ENCODE measurements at regions not wholly inside any gene's neighbourhood (a gene's known extent, or its start where the extent isn't known, plus 50 kb on each side); places are given as distances from the start of the nearest gene placed in this dataset.
"Not testable (repeated sequence)": the region's sequence is repeated elsewhere in the genome, so short reads cannot be mapped to it uniquely, and the experiment has no call there.

DNA sequence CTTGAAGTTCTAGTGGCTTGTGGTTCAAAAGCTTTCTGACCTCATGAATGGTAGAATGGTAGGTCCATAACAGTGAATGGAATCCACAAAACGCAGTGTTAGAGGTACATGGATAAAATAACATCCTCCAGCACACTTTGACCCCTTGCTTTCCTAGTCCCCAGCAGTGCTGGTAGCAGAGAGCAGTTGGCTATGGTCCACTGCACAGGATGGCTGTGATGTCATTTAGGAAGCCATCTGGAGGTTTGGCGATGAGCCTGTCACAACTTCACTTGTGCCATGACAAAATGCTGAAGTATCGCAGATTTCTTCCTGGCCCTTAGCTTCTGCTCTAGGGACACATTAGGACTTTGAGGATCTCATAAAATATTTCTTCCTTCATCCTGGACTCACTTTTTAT, 300.0 kb upstream of the FZD8 start:
- no peak for DNase-seq

DNA sequence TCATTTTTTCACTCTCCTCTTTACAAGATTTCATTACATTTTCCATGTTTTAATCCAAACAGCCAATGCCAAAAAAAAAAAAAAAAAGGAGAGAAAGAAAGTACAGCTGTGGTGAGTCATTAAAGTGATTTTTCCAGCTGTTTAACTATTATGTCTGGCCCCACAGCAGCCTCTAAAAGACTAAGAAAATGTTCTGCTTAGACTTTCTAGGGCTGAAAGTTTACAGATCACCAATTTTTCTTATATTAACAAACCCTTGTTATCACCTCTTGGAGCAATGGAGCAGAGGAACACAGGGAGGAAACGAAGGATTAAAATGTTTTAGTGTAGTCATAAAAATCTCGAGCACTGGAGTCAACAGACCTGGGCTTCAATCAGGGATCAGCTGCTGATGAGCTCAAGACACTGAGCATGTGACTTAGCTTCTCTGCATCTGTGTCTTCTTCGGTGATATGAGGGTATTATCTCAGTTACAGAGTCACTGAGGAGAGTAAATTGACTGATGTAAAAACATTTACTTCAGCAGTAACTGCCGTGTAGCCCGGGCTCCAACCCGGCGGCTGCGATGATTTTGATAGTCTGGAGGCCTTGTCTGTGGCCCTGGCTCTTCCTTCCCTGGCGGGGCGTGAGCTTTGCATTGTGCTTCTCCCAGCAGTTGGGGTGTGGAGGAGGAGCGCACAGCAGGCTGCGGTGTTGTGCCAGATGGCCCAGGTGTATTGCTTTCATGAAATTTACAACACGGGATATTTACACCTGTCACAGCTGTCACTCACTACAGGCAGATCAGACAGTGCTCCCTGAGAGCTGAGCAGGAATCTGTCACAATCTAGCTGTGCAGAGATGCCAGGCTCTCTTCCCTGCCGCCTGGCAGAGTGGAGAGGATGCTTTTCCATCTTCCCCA, 298.3 kb upstream of the FZD8 start:
- no peak for DNase-seq

DNA sequence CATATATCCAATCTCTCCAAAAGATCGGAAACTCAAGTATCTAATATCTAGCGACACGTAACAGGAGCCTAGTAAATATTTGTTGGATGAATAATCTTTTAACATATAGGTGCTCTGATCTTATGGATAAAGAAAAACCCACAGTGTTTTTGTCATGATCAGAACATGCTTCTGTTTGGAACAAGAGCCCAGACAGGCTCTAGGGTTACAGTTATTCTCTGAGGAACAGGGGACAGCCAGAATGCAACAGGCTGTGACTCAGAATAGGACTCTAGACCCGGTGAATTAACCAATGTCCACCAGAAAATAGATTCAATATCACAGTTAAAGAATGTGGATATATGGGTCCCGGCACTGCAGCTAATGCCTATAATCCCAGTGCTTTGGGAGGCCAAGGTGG, 296.1 kb upstream of the FZD8 start:
- DNase-seq, result no peak

DNA sequence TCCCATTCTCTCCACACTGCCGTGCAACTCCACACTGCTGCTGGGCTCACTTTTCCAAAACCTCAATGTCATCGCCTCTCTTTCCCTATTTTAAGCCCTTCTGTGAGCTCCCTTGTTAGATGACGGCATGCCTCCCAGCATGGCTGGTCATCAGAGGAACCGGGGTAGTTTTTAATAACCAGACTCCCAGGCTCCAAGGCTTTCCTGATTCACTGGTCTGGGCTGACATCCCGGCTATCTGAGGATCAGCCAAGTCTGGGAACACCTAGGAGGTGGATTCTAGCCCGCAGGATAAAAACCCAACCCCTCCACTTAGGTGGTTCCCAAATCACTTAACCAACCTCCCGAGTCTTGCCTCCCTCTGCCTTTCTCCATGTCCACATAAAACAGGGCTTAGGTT, 295.4 kb upstream of the FZD8 start:
- DNase-seq, result no peak

DNA sequence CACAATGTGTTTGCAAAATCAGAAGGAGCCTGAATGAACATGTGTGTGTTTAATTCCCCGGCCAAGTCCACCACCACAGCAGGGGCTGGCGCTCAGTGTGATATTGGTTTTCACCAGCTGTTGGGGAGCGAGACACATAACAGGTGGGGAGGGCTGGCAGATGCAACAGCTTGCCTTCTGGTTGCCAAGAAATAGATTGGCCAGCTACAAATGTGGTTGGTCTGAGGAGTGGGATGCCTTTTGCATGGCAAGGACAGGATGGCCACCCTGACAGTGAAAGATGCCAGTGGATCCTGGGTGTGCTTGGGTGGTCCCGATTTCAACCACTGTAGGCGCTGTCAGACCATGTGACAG, 292.5 kb upstream of the FZD8 start:
- DNase-seq, result no peak

DNA sequence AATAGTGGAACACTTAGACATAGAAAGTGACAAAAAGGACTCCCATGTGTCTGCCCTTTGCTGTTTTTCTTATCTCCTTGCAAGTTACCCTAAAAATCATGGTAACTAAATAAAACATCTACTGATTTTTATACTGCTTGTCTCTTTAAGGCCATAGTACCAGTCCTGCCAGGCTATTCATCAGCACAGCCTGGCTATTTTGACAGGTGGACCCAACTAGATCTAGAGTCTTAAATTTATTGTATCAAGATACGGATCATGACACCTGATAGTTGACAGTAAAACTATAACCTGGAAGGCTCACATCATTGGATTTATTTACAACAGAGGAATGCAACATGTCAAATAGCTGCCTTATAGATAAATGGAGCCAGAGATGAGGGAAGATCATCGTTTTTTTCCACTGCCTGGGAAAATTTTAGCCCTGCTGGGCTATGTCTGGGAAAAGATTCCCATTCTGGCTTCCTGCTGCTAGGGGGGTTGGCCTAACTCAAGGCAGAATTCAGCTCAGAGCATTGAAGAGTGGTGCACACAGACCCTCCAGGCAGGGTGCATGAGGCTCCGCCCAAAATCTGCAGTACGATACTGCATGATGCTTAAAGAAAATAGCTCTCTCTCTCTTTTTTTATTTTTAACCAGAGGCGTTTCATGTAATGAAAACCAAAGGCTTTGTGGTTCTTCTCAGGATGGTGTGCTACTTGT, 292.0 kb upstream of the FZD8 start:
- DNase-seq, result no peak

DNA sequence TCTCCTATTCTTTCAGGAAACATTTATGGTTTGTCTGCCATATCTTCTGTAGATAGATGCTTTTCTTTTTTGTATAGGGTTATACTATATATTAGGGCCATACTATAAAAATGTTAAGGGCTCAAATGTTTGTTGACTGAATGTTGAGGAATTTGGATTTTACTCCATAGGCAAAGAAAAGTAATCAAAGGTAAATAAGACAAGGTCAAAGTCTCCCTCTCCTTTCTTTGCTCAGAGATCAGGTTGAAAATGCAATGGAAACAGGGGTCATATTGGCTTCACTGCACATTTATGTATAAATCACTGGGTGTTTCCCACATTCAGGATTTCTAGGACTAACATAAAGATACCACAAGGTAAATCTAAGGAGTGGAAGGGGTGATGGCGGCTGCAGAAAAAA, 291.4 kb upstream of the FZD8 start:
- no peak for DNase-seq

DNA sequence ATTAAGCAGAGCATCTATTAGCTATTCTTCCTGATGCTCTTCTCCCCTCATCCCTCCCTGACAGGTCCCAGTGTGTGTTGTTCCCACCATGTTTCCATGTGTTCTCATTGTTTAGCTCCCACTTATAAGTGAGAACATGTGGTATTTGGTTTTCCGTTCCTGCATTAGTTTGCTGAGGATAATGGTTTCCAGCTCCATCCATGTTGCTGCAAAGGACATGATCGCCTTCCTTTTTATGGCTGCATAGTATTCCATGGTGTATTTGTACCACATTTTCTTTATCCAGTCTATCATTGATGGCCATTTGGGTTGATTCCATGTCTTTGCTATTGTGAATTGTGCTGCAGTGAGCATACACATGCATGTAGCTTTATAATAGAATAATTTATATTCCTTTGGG, 287.9 kb upstream of the FZD8 start:
- not testable (repeated sequence) for DNase-seq

DNA sequence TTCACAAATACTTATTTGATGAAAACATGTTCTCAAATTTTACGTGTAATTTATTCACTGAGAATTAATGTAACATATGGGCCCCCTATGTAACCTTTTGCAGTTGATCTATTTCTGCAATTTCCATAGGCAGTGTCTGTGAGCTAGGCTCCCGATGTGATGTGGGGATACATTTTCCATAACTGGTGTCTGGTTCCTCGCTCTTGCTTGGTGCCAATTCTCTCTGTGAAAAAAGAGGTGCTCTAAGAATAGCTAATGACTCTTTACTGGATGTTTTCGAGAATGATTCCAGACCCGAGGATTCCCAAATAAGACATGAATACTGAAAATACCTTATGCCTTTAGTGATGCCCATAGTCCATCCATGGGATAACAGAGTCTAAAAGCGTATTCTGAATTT, 286.7 kb upstream of the FZD8 start:
- DNase-seq, result no peak

DNA sequence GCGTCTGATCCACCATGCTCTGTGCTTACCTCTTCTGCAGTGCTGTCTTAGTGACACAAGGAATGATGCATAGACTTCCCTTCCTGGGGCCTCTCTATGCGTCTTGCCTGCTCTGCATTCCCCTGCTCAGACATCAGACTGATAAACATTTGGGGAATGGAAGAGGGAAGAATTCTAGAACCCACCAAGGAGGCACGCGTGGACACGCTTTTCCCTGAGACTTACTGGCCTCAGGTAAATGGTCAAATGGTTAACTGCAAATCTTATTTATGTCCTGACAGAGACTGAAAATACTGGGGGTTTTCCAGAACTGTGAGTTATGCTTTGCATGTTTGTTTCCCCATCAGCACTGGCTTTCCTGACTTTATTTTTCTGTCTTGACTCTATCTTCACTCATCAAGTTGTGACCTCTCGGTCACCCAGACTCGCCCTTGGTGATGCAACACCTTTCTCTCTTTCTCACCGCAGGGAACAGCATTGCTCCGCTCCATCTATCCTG, 285.9 kb upstream of the FZD8 start:
- DNase-seq, result no peak

DNA sequence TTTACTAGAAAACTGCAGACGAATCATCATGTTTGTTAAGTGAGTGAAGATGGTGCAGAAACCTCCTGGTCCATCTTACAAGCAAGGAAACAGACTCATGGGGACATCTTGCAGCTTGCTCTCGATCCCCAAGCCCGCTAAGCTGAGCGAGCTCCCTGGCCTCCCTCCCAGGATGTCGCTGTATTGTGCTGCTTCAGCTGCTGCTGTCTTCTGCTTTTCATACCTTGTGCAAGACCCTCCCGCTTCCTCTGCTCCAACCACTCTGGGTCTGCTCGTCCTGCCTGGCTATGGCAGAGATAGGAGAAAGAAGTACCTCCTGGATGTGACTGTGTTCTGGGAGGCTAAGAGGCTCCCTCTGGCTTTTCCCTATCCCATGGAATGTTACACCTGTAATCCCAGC, 285.2 kb upstream of the FZD8 start:
- no peak for DNase-seq

DNA sequence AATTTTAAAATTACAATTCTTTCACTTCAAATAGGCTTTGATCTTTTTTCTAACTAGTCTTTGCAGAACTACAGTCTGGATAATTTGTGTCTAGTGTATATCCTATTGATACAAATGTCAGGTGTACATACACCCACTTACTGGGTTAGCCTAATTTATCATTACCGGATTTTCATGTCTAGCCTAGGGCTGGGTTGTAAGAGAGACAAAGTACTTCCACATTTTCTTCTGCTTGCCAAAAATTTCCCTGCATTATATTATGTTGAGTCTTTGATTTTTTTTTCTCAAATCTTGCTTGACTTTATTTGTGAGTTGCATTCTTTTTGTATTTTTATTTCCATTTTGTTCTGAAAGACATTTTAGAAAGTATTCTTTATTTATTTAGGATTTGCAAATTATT, 284.8 kb upstream of the FZD8 start:
- no peak for DNase-seq

DNA sequence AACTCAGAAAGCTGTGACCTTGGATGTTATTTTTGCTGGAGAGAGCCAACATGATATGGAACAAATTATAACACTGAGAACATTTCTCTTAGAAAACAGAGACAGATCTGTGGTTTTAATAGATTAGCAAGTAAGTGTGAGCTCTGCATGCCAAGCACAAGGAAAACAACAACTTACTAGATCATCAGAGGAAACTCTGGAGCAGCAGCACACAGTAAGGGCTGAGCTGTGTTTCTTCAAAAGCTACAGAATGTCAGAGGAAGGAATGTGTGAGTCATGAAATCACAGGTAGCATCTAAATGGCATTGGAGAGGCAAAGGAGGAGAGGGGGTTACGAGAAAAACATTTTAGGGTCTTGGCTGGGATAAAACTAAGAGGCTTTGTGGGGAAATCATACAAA, 283.4 kb upstream of the FZD8 start:
- no peak for DNase-seq

DNA sequence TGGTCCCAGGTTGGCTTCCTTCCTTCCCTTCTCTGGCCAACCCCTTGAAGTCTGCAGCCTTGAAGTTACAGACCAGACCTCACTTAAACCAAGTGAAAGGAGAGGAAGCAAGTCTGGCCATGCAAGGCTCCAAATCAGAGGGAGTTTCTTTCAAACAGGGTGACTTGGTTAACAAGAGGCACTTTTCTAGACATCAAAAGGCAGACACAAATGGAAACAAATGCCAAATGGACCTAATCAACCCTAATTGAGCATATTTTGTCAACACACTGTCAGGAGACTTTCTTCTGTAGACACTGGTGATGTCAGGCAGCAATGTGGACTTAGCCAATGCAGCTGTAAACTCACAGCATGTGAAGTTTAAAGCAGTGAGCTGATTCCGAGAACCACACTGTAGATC, 282.7 kb upstream of the FZD8 start:
- no peak for DNase-seq

DNA sequence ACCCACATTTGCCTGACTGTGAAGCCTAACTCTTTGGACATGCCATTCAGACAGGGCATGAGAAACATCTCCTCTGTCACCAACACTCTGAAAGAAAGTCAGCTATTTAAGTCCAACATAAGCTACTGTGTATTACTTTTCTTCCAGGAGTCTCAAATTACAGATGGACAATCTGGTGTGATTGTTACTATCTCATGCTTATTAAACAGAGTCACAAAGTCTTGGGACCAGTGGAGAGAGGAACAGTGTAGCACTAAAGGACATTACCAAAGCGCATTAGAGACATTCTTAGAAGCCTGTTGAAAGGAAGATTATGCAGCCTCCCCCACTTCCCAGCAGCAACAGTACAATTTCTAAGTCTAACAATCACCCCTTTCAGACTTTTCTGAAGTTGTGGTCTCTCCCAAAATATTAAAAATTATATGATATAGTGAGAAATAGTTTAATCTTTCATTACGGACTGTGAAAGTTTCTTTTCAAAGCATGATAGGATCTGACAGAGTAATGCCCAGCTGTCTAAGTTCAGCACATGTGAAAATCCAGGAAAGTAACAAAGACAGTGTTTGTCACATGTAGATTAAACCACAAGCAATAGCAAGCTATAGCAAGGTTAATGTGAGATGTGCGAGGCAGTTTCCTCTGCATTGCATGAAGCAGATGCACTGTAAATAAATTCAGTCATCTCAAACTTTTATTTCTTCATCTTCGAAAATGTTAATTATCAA, 280.9 kb upstream of the FZD8 start:
- no peak for DNase-seq

DNA sequence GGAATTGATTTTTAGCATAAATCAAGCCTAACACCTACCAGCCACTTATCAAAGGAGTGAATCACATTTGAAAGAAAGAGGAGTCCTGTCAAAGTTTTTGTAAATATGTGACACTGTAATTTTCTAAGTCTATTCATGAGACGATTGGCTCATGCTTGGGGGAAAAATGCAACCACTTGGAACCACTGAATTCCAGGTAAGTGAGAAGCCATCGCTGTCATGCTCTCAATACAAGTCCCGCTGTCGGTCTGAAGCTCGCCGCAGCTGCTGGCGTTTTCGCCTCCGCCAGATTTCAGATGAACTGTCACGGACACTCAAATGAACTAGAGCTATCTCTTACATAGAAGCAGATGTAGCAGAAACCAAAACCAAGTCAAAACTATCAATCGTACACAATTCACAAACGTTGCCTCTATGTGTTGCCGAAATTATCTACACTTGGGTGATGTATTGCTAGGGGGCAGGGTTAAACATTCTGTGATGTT, 279.8 kb upstream of the FZD8 start:
- no peak for DNase-seq

DNA sequence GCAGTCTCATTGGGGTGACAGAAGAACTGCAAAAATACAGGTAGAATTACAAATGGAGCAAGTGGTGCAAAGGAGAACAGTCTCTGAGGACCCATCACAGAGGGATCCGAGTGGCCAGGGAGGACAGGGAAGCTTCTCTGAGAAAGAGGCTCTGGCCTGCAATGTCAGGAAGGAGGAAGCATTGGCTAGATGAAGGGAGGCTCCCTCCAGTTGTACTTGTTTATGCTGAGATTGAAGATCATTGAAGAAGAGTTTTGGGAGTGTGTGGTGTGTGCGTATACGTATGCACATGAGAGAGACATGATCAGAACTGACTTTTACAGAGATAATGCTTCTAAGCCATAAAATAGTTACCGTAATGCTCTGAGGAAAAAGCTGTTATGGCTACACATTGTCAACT, 274.7 kb upstream of the FZD8 start:
- no peak for DNase-seq

DNA sequence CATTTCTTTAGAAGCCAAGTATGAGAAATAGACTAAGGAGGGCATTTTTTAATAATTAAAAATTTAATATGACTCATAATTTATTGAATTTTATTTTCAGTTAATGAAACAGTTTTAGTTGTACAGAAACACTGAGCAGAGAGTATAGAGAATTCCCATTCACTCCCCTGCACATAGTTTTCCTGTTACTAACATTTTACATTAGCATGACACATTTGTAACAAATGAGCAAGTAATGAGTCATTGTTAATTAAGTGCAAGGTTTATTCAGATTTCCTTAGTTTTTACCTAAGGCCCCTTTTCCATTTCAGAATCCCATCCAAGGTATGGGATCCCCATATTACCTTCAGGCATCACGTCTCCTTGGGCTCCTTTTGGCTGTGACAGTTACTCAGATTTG, 271.5 kb upstream of the FZD8 start:
- DNase-seq, result no peak

DNA sequence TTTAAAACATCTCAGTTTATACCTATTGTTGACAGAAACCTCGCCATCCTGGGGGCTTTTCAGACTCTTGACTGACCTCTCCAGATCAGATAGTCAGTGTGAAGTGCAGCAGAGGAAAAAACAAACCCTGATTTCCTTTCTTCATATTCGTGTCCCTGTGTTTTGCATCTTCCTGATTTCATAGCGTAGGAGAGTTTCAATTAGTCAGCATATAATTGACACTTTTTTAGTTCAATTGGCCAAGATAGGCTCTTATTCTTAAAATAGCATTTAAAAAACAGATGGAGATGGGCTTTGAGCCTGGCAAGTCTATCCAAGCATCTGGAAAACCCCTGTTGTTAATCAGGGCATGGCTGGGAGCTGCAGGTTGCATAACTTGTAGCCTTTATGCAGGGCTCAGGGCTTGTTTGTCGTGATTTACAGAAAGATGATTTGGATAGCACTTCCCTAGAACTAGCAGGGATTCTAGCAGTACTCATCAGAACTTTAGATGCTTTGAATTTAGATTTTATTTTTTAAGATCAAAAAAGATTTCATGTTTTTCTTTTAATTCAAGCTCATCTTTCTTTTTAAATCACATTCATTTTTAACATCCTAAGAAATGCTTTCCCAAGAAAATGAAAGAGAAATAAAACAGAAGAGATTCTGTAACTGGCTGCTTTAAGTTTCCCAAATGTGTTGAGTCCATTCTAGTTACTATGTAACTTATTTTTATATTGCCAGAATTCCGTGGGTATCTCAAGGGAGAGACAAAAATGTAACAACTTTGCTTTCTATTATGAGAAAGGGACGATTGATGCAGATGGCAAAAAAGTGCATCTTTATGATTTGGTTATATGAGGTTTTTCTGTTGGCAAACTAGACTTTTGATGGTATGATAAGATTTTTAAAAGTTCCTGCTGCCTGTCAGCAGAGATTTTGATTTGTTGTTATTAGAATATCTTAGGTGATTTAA, 270.8 kb upstream of the FZD8 start:
- no peak for DNase-seq

DNA sequence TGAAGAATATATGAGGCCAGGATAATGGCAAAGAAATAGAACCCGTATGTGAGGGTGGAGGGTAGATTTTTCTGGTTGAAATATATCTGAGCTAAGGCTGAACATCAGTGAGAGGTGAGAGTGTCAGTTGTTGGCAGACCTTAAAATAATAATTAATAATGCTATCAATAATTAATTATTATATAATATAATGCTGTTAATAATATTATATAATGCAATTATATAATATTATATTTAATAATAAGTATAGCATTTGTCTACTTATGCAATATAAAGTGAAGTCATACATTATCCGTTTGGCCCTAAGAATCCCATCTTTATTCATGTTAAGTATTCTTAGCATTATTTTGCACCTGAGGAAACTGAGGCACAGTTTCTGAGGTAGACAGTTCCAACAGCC, 269.9 kb upstream of the FZD8 start:
- DNase-seq, result no peak

DNA sequence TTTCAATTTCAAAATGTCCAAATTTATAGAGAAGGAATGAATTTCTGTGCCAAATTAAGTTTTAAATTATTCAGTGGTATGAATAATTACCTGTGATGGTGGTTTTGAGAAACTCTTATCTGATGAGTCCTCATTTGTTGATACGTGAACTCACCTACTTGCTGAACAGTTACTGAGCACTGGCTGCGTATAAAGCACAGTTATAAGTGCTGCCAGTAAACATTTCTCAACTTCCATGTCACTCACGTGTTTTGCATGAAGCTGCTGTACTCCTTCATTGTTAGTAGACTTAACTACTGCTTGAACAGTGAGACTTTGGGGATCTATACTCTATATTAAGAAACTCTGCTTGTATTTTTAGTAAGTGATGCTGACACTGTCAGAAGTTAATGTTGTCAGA, 269.1 kb upstream of the FZD8 start:
- DNase-seq, result no peak

DNA sequence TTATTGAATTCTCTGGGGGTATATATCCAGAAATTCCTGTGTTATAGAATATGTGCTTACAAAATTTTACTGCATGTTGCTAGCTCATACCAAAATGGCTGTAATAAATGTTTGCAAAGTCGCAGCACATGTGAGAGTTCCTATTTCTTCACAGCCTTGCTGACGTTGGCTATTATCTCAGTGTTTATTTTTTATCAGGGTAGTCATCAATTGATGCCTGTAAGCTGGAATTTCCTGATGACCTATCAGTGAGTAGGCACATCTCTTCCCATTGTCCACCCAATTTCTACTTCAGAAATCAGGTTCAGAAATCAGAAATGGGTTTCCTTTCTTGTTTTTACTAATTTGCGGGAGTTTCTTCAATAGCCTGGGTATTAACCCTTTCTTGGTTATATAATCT, 268.1 kb upstream of the FZD8 start:
- no peak for DNase-seq
